Esophagus squamous epithelium (tissue), 4 donors: ENCODE measurements at regions not wholly inside any gene's neighbourhood (a gene's known extent, or its start where the extent isn't known, plus 50 kb on each side); places are given as distances from the start of the nearest gene placed in this dataset.

ENCODE experiments used
- CTCF ChIP-seq, 6 experiments: fragments of 450-650 bp in 4 of 6; fragments of 200-600 bp in 2 of 6; sonication (generic) in 2 of 6; IDR thresholded peaks; one replicate each; pipeline ENCODE4 v1.5.1; 2016 to 2019; ENCODE audit warnings: antibody characterized with exemption in 6 of 6, mild to moderate bottlenecking in 4 of 6, moderate library complexity in 4 of 6
- POLR2A ChIP-seq, 4 donors: fragments of 450-650 bp; IDR thresholded peaks; one replicate each; pipeline ENCODE4 v1.6.1; 2017; ENCODE audit warnings: antibody characterized with exemption in 4 of 4, mild to moderate bottlenecking in 4 of 4, moderate library complexity in 3 of 4

- TF ChIP-seq CTCF (IDR thresholded peaks at IDR 0.05) (no peak), POLR2A (IDR thresholded peaks at IDR 0.05) (no peak)
These were observed 57.2 kb upstream of the DLK1 start for GRCh38 chr14:100669468-100669867.
